Left ventricle myocardium inferior (tissue), 1 donor: ENCODE measurements at regions not wholly inside any gene's neighbourhood (a gene's known extent, or its start where the extent isn't known, plus 50 kb on each side); places are given as distances from the start of the nearest gene placed in this dataset.

Experiments used
- DNase-seq: peaks from one replicate; pipeline ENCODE4 v3.0.0-alpha.2; 2020
- H3K27ac ChIP-seq: fragments of 200-600 bp; replicated peaks from 2 replicates; pipeline ENCODE4 v1.8.0; 2021
- H3K27me3 ChIP-seq: fragments of 200-600 bp; 2 replicates; pipeline ENCODE4 v1.8.0; 2021; ENCODE audit warnings: low read depth
- H3K36me3 ChIP-seq: fragments of 200-600 bp; 2 replicates; pipeline ENCODE4 v1.8.0; 2021
- H3K4me1 ChIP-seq: fragments of 200-600 bp; 2 replicates; pipeline ENCODE4 v1.8.0; 2021
- H3K4me3 ChIP-seq: fragments of 200-600 bp; 2 replicates; pipeline ENCODE4 v1.8.0; 2021; ENCODE audit warnings: mild to moderate bottlenecking, moderate library complexity
- H3K9me3 ChIP-seq: fragments of 200-600 bp; replicated peaks from 2 replicates; pipeline ENCODE4 v1.8.0; 2021
- intact Hi-C: fragments of 100-400 bp; cut with micrococcal nuclease; formaldehyde crosslinking; loops from one replicate; pipeline ENCODE4 v1.11.0; 2022
- TF ChIP-seq, protein P1 (sequence below): fragments of 200-600 bp; IDR thresholded peaks from 2 replicates; pipeline ENCODE4 v1.8.0; 2021; ENCODE audit warnings: antibody characterized with exemption, mild to moderate bottlenecking, borderline replicate concordance
- donor health status: DM: no; HTN: yes; CAD: no; lungs with severe emphysema.

DNA sequence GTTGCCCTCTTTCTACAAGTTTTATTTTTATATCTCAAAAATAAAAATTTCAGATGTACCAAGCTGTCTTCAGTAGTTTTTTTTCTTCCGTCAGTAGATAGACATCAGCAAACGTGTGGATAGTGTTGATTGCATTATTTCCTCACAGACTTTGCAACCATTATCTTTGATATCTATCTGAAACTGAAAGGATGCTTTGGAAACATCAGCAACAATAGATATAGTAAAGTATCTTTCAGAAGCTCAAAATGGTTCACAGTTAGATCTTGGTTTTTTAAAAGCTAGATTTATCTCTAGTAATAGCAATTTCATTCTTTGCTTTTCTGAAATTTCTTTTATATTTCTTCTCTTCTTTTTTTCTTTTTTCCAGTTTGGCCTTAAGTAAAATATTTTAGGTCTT lies 246.9 kb upstream of the PCDH7 start:
- no peak overlapping the region for H3K27ac ChIP-seq
- intact Hi-C loops = no loop called here
- no peaks in the 10 kb centered on the region for H3K36me3 ChIP-seq
- no peak overlapping the region for H3K4me3 ChIP-seq
- no peaks in the 10 kb centered on the region for H3K27me3 ChIP-seq
- no peaks in the 10 kb centered on the region for H3K4me1 ChIP-seq
- H3K9me3 ChIP-seq = no peaks in the 10 kb centered on the region
- TF ChIP-seq, protein P1, sequence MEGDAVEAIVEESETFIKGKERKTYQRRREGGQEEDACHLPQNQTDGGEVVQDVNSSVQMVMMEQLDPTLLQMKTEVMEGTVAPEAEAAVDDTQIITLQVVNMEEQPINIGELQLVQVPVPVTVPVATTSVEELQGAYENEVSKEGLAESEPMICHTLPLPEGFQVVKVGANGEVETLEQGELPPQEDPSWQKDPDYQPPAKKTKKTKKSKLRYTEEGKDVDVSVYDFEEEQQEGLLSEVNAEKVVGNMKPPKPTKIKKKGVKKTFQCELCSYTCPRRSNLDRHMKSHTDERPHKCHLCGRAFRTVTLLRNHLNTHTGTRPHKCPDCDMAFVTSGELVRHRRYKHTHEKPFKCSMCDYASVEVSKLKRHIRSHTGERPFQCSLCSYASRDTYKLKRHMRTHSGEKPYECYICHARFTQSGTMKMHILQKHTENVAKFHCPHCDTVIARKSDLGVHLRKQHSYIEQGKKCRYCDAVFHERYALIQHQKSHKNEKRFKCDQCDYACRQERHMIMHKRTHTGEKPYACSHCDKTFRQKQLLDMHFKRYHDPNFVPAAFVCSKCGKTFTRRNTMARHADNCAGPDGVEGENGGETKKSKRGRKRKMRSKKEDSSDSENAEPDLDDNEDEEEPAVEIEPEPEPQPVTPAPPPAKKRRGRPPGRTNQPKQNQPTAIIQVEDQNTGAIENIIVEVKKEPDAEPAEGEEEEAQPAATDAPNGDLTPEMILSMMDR = no peak
- no peak for DNase-seq

DNA sequence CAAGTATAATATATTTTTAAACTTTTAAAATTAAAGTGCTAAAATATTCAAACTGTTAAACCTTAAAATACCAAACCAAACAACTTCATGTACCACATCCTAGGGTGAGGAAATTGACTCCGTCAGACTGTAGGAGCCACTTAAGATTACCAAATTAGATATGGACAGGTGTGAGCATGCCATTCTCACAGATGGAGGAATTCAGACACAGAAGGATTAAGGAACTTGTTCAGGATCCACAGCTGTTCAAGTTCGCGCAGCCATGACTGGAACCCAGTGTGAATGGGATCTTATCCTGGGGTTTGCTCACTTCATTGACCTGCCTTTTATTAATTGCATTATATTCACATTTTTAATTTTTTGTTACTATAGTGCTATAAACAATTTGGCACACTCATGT lies 224.9 kb upstream of the PCDH7 start:
- no peak for DNase-seq
- H3K9me3 ChIP-seq = peaks cover 24% of the 10 kb centered on the region
- TF ChIP-seq, protein P1 = no peak
- intact Hi-C loops = no loop called here
- H3K4me3 ChIP-seq = no peak overlapping the region
- H3K27me3 ChIP-seq = no peaks in the 10 kb centered on the region
- H3K4me1 ChIP-seq = no peaks in the 10 kb centered on the region
- no peak overlapping the region for H3K27ac ChIP-seq
- no peaks in the 10 kb centered on the region for H3K36me3 ChIP-seq

DNA sequence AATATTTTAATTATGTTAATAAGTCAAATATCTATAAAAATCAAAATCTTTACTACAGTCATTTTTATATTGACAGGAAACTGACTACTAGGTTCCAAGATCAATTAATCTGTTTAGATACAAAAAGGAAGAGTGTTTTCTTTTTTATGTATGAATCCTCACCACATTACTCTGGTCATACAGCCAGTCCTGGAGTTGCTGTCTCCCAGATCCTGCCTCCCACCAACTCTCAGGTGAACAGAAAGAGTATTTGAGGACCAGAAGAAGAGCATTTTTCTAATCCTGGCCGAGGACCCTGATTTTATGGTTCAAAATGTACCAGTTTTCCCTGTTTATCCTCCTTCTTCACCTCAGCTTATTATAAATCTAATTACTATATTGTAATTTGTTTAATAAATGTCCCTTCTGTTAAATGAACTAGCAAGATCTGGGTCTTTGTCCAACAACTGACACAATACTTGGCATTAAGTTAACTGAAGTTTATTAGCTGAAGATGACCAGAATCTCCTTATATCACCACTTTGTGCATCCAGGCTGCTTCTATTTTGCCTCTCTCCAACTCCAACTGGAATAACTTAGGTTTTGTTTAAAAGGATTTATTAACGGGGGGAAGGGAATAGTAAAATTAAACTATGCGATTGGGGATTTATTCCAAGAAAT lies 224.4 kb upstream of the PCDH7 start:
- TF ChIP-seq, protein P1 = no peak
- no peak overlapping the region for H3K27ac ChIP-seq
- H3K27me3 ChIP-seq = no peaks in the 10 kb centered on the region
- no peak overlapping the region for H3K4me3 ChIP-seq
- intact Hi-C loops = no loop called here
- H3K36me3 ChIP-seq = no peaks in the 10 kb centered on the region
- peaks cover 18% of the 10 kb centered on the region for H3K9me3 ChIP-seq
- no peak for DNase-seq
- H3K4me1 ChIP-seq = no peaks in the 10 kb centered on the region

DNA sequence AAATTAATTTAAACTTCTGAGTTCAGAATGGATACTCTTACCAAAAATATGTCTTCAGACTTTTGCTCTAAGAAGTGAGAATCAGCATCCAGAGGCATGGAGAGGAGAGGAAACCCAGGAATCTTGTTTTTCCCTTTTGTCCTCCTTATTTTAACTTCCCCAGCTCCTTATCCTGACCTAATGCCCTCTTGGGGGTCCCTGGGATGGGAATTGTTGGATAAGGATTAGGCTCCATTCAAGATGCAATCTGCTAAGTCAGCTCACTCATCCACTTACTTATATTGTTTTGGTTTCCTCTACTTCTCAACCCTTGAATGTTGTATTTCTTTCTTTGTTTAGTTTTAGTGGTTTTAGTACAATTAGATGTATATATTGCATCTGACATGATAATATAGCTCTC lies 208.4 kb upstream of the PCDH7 start:
- TF ChIP-seq, protein P1 = no peak
- no peak for DNase-seq
- Histone ChIP-seq H3K27ac (no peak overlapping the region), H3K9me3 (peaks cover 17% of the 10 kb centered on the region), H3K4me1 (no peaks in the 10 kb centered on the region), H3K4me3 (no peak overlapping the region), H3K27me3 (no peaks in the 10 kb centered on the region), H3K36me3 (no peaks in the 10 kb centered on the region)
- intact Hi-C loops = no loop called here

DNA sequence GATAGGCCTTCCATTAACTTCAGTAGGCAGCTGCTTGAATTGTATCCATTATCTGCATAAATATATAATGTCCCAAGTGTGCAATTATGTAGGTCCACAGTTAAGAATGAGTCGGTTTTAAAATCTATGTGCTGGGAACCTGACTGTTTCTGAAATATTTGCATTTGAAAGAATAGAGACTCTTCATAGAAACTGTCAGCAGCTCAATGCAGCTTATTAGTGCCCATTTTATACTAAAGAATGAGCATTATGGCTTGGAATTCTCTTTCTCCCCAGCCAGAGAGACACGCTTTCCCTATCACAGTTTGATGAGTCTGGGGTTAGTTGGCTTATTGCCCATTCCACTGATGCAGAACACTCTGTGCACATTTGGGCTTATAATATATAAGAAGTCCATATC lies 202.0 kb upstream of the PCDH7 start:
- no peak for DNase-seq
- intact Hi-C loops = no loop called here
- Histone ChIP-seq H3K27me3 (no peaks in the 10 kb centered on the region), H3K36me3 (no peaks in the 10 kb centered on the region), H3K27ac (no peak overlapping the region), H3K4me1 (no peaks in the 10 kb centered on the region), H3K4me3 (no peak overlapping the region), H3K9me3 (peaks cover 23% of the 10 kb centered on the region)
- TF ChIP-seq, protein P1 = no peak
